Uterus (tissue), 3 donors: ENCODE measurements at regions not wholly inside any gene's neighbourhood (a gene's known extent, or its start where the extent isn't known, plus 50 kb on each side); places are given as distances from the start of the nearest gene placed in this dataset.
"Not testable (repeated sequence)": the region's sequence is repeated elsewhere in the genome, so short reads cannot be mapped to it uniquely, and the experiment has no call there.

Experiments
- DNase-seq, 2 donors: peaks; one replicate each; pipeline ENCODE4 v3.0.0-alpha.2; 2019 to 2020
- H3K27ac ChIP-seq, 2 donors: fragments of 200-600 bp; sonication (generic); 1 replicate in 1 of 2; 2 replicates in 1 of 2; pipeline ENCODE4 v1.5.1; 2016 to 2018
- H3K27me3 ChIP-seq, 2 donors: fragments of 200-600 bp; sonication (generic); one replicate each; pipeline ENCODE4 v1.5.1; 2018 to 2019; ENCODE audit warnings: control low read depth in 1 of 2
- H3K36me3 ChIP-seq, 2 donors: fragments of 200-600 bp; sonication (generic); one replicate each; pipeline ENCODE4 v1.5.1; 2019; ENCODE audit warnings: control low read depth in 1 of 2
- H3K4me1 ChIP-seq, 2 donors: fragments of 200-600 bp; sonication (generic); one replicate each; pipeline ENCODE4 v1.5.1; 2018 to 2019; ENCODE audit warnings: control low read depth in 1 of 2
- H3K4me3 ChIP-seq, 2 donors: fragments of 200-600 bp; sonication (generic); 1 replicate in 1 of 2; 2 replicates in 1 of 2; pipeline ENCODE4 v1.5.1; 2018 to 2019; ENCODE audit warnings: mild to moderate bottlenecking in 1 of 2
- H3K9me3 ChIP-seq, 2 donors: fragments of 200-600 bp; sonication (generic); one replicate each; pipeline ENCODE4 v1.5.1; 2019; ENCODE audit warnings: control low read depth in 1 of 2
- POLR2A ChIP-seq, 2 donors: fragments of 450-650 bp; IDR thresholded peaks; one replicate each; pipeline ENCODE4 v1.6.1; 2016; ENCODE audit warnings: antibody characterized with exemption in 2 of 2, mild to moderate bottlenecking in 1 of 2, moderate library complexity in 1 of 2
- intact Hi-C: fragments of 100-400 bp; cut with DNase I; formaldehyde crosslinking; loops from one replicate; pipeline ENCODE4 v1.15.1; 2023; ENCODE audit warnings: low total_unique reads
- TF ChIP-seq, protein P1 (sequence below), 4 experiments: fragments of 200-600 bp in 2 of 4; fragments of 450-650 bp in 2 of 4; sonication (generic) in 2 of 4; IDR thresholded peaks; one replicate each; pipeline ENCODE4 v1.5.1; 2016 to 2019; ENCODE audit warnings: antibody characterized with exemption in 4 of 4, mild to moderate bottlenecking in 2 of 4, moderate library complexity in 1 of 4
- donor health status: DM: yes; HTN: yes; CAD: no.

- DNase-seq: no peak
- Histone ChIP-seq H3K4me3 (no peak overlapping the region), H3K27ac (no peak overlapping the region), H3K4me1 (no peaks in the 10 kb centered on the region), H3K9me3 (no peaks in the 10 kb centered on the region), H3K27me3 (no peaks in the 10 kb centered on the region), H3K36me3 (no peaks in the 10 kb centered on the region)
- intact Hi-C loops: no loop called here
- no peak for TF ChIP-seq POLR2A (IDR thresholded peaks at IDR 0.05)
- TF ChIP-seq, protein P1, sequence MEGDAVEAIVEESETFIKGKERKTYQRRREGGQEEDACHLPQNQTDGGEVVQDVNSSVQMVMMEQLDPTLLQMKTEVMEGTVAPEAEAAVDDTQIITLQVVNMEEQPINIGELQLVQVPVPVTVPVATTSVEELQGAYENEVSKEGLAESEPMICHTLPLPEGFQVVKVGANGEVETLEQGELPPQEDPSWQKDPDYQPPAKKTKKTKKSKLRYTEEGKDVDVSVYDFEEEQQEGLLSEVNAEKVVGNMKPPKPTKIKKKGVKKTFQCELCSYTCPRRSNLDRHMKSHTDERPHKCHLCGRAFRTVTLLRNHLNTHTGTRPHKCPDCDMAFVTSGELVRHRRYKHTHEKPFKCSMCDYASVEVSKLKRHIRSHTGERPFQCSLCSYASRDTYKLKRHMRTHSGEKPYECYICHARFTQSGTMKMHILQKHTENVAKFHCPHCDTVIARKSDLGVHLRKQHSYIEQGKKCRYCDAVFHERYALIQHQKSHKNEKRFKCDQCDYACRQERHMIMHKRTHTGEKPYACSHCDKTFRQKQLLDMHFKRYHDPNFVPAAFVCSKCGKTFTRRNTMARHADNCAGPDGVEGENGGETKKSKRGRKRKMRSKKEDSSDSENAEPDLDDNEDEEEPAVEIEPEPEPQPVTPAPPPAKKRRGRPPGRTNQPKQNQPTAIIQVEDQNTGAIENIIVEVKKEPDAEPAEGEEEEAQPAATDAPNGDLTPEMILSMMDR (IDR thresholded peaks at IDR 0.05): no peak
Observed at GRCh38 chr17:64729201-64729600, 67.1 kb upstream of the SMURF2 start.

DNA sequence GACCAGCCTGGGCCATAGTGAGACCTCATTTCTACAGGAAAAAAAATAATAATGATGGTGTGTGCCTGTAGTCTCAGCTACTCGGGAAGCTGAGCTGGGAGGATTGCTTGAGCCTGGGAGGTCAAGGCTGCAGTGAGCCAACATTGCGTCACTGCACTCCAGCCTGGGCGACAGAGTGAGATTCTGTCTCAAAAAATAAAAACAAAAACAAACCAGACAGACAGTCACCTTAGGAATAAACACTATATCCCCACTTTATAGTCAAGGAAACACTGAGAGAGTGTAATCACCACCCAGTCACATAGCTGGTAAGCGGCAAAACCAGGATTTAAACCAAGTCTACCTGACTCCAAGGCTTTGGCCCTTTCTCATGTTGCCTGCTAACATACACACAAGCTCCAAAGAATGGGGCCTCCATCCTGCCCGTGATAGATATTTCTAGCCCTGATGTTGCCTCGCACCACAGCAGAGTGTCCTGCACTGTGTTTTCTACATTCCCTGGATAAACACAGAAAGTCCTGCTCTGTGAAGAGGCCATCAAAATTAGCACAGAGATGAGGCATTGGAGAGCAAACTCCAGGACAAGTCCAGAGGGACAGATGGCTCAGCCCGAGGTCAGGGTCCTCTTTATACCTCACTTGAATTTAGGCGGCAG is 66.1 kb upstream of the SMURF2 start:
- Histone ChIP-seq H3K27ac (no peak overlapping the region), H3K36me3 (no peaks in the 10 kb centered on the region), H3K4me1 (no peaks in the 10 kb centered on the region), H3K27me3 (no peaks in the 10 kb centered on the region), H3K4me3 (no peak overlapping the region), H3K9me3 (no peaks in the 10 kb centered on the region)
- DNase-seq: no peak
- no peak for TF ChIP-seq POLR2A (IDR thresholded peaks at IDR 0.05)
- TF ChIP-seq, protein P1 (IDR thresholded peaks at IDR 0.05): no peak
- intact Hi-C loops: no loop called here

- H3K9me3 ChIP-seq, H3K4me3 ChIP-seq, DNase-seq, H3K27me3 ChIP-seq, H3K36me3 ChIP-seq, H3K27ac ChIP-seq, H3K4me1 ChIP-seq, intact Hi-C loops: not testable (repeated sequence)
Observed at GRCh38 chr17:64726025-64726424, 63.9 kb upstream of the SMURF2 start.

- H3K9me3 ChIP-seq, H3K36me3 ChIP-seq, H3K4me3 ChIP-seq, H3K27me3 ChIP-seq, H3K4me1 ChIP-seq, intact Hi-C loops: not testable (repeated sequence)
- peak overlapping the region in 1 of 2 donors; percentile 30 for H3K27ac ChIP-seq
- peak; percentile 37 to 59 for DNase-seq
Observed at GRCh38 chr17:64724246-64724645, 62.1 kb upstream of the SMURF2 start.

GRCh38 chr17:64723781-64724180 is 61.7 kb upstream of the SMURF2 start:
- Histone ChIP-seq H3K27me3 (no peaks in the 10 kb centered on the region), H3K27ac (peak overlapping the region in 1 of 2 donors; percentile 30), H3K4me3 (no peak overlapping the region), H3K36me3 (no peaks in the 10 kb centered on the region), H3K4me1 (no peaks in the 10 kb centered on the region), H3K9me3 (no peaks in the 10 kb centered on the region)
- no peak for TF ChIP-seq POLR2A (IDR thresholded peaks at IDR 0.05)
- intact Hi-C loops: no loop called here
- no peak for DNase-seq

DNA sequence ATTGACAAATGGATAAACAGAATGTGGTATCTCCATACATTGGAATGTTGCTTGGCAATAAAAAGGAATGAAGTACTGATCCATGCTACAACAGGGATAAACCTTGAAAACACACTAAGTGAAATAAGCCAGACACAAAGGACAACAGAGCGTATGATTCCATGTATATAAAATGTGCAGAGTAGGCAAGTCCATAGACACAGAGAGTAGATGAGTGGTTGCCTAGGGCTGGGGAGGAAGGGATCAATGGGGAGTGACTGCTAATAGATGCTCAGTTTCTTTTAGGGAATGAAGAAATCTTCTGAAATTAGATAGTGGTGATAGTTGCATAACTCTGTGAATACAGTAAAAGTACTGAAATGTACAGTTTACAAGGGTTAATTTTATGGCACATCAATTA is 59.4 kb upstream of the SMURF2 start:
- H3K27ac ChIP-seq, H3K36me3 ChIP-seq, H3K4me3 ChIP-seq, DNase-seq, H3K9me3 ChIP-seq, intact Hi-C loops, H3K4me1 ChIP-seq, H3K27me3 ChIP-seq: not testable (repeated sequence)

- H3K27me3 ChIP-seq, DNase-seq, H3K4me1 ChIP-seq, H3K4me3 ChIP-seq, H3K9me3 ChIP-seq, intact Hi-C loops, H3K27ac ChIP-seq, H3K36me3 ChIP-seq: not testable (repeated sequence)
Observed at GRCh38 chr17:64720253-64720652, 58.1 kb upstream of the SMURF2 start.

DNA sequence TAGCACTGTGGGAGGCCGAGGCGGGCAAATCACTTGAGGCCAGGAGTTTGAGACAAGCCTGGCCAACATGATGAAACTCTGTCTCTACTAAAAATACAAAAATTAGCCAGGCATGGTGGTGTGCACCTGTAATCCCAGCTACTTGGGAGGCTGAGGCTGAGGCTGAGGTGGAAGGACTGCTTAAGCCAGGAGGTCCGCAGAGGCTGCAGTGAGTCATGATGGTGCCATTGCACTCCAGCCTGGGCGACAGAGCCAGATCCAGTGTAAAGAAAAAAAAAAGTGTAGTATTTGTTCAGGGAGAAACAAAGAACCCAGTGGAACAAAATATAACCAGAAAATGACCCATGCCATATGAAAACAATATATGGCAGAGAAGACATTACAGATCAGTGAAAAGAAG is 57.4 kb upstream of the SMURF2 start:
- intact Hi-C loops, H3K4me1 ChIP-seq, H3K36me3 ChIP-seq, H3K4me3 ChIP-seq, H3K27ac ChIP-seq, DNase-seq, H3K27me3 ChIP-seq, H3K9me3 ChIP-seq: not testable (repeated sequence)

DNA sequence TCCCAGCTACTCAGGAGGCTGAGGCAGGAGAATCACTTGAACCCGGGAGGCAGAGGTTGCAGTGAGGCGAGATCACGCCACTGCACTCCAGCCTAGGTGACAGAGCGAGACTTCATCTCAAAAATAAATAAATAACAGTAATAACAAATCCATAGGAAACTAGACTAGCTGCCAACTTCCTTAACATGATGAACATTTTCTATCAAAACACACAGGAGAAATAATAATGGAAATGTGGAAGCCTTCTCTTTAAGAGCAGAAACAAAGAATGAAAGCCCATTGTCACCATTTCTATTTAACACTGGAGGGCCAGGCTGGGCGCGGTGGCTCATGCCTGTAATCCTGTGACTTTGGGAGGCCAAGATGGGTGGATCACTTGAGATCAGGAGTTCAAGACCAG is 56.7 kb upstream of the SMURF2 start:
- DNase-seq, intact Hi-C loops, H3K27me3 ChIP-seq, H3K4me3 ChIP-seq, H3K9me3 ChIP-seq, H3K4me1 ChIP-seq, H3K36me3 ChIP-seq, H3K27ac ChIP-seq: not testable (repeated sequence)
